Activated CD8-positive, alpha-beta T cell treated with anti-CD3 and anti-CD28 coated beads, Interleukin-2, amount 10 ng/mL, durations not matched to agents 7 days and 5 days (primary cell): ENCODE measurements at regions not wholly inside any gene's neighbourhood (a gene's known extent, or its start where the extent isn't known, plus 50 kb on each side); places are given as distances from the start of the nearest gene placed in this dataset.

Source experiments
- ATAC-seq: fragments of 150-1000 bp; cut with Tn5 transposase; one replicate; pipeline ENCODE4 v1.10.0; 2021; ENCODE audit warnings: moderate library complexity
- CTCF ChIA-PET: fragments of 350-600 bp; sonication (Branson Sonifier 250); formaldehyde crosslinking; loops from one replicate; lab custom pipeline; 2021; ENCODE audit warnings: antibody characterized with exemption; lab: Charles Lee
- POLR2A ChIA-PET: fragments of 350-600 bp; sonication (Branson Sonifier 250); formaldehyde crosslinking; loops from one replicate; lab custom pipeline; 2021; ENCODE audit warnings: antibody characterized with exemption; lab: Charles Lee
- DNase-seq: peaks from one replicate; pipeline ENCODE4 v3.0.0-alpha.2; 2020
- H3K27ac Mint-ChIP-seq: one replicate; pipeline ENCODE4 v1.8.0; 2021; ENCODE audit warnings: mild to moderate bottlenecking, mixed read lengths
- H3K27me3 Mint-ChIP-seq: one replicate; pipeline ENCODE4 v1.8.0; 2021; ENCODE audit warnings: low read depth, mixed read lengths
- H3K36me3 Mint-ChIP-seq: one replicate; pipeline ENCODE4 v1.8.0; 2021; ENCODE audit warnings: low read depth, mixed read lengths
- H3K4me1 Mint-ChIP-seq: one replicate; pipeline ENCODE4 v1.8.0; 2021; ENCODE audit warnings: low read depth, mixed read lengths
- H3K4me3 Mint-ChIP-seq: one replicate; pipeline ENCODE4 v1.8.0; 2021; ENCODE audit warnings: mild to moderate bottlenecking, mixed read lengths
- H3K9me3 Mint-ChIP-seq: one replicate; pipeline ENCODE4 v1.8.0; 2022; ENCODE audit warnings: mixed read lengths; ENCODE audit not compliant: insufficient read depth

DNA sequence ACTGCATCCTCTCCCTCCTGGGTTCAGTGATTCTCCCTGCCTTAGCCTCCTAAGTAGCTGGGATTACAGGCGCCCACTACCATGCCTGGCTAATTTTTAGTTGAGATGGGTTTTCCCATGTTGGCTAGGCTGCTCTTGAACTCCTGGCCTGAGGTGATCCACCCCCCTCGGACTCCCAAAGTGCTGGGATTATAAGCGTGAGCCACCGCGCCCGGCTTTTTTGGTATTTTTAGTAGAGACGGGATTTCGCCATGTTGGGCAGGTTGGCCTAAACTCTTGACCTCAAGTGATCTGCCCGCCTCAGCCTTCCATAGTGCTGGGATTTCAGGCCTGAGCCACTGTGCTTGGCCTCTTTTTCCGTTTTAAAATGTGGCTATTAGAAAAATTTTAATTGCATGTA, 343.8 kb upstream of the RBFOX1 start:
- no peaks in the 10 kb centered on the region for H3K36me3 Mint-ChIP-seq
- H3K4me1 Mint-ChIP-seq = no peaks in the 10 kb centered on the region
- no peaks in the 10 kb centered on the region for H3K27me3 Mint-ChIP-seq
- ChIA-PET POLR2A (no interaction called here), CTCF (no interaction called here)
- no peak overlapping the region for H3K4me3 Mint-ChIP-seq
- peaks cover 14% of the 10 kb centered on the region for H3K9me3 Mint-ChIP-seq
- no peak overlapping the region for H3K27ac Mint-ChIP-seq
- no peak for DNase-seq
- no peak for ATAC-seq

DNA sequence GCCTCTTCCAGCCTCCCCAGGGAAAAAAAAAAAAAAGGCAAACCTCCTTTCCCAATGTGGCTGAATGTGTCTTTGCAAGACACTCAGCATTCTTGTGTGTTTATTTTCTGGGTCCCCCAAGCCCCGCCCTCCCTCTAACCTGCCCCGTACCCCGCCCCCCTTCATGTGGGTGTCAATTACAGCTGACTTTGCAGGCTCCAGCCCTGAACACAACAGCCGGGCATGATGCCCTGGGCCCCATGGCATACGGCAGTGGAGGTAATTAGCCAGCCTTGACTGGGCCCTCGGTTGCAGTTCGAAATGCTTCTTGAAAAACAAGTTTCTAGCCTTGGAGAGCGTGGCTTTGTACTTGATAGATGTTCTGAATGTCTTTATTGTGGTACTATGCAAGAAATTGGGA, 354.7 kb upstream of the RBFOX1 start:
- Mint-ChIP-seq H3K27me3 (no peaks in the 10 kb centered on the region), H3K4me3 (no peak overlapping the region), H3K9me3 (peaks cover 4% of the 10 kb centered on the region), H3K27ac (no peak overlapping the region), H3K4me1 (no peaks in the 10 kb centered on the region), H3K36me3 (no peaks in the 10 kb centered on the region)
- no peak for DNase-seq
- no peak for ATAC-seq
- ChIA-PET CTCF (no interaction called here), POLR2A (no interaction called here)

DNA sequence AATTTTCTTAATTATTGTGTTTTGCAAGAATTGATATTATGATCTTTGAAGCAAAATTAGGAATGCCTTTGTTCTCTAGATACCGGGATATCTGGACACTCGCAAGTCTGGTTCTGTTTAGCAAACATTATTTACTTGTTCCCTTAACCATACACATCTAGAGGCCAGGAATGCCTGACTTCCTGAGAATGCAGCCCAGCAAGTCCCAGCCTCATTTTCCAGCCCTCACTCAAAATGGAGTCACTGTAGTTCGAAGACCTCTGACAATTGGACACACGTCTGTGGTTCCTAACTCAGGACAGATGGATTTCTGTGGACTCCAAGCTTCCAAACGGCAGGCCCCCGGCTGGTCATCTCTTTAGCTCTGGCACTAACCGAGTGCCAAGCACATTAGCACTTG, 355.4 kb upstream of the RBFOX1 start:
- Mint-ChIP-seq H3K27me3 (no peaks in the 10 kb centered on the region), H3K36me3 (no peaks in the 10 kb centered on the region), H3K27ac (no peak overlapping the region), H3K9me3 (peaks cover 4% of the 10 kb centered on the region), H3K4me3 (no peak overlapping the region), H3K4me1 (no peaks in the 10 kb centered on the region)
- no peak for DNase-seq
- POLR2A ChIA-PET = no interaction called here
- no peak for ATAC-seq
- CTCF ChIA-PET = no interaction called here

DNA sequence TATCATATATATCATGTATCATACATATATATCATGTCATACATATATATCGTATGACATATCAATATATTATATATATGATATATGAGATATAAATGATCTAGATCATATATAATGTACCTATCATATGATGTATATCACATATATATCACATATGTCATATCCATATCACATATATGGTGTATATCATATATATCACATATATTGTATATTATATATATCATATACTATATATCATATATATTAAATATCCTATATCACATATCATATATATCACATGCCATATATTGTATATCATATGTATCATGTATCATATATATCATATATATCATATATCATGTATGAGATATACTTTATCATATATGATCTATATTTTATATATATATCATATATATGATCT, 355.9 kb upstream of the RBFOX1 start:
- no peaks in the 10 kb centered on the region for H3K36me3 Mint-ChIP-seq
- H3K27me3 Mint-ChIP-seq = no peaks in the 10 kb centered on the region
- H3K9me3 Mint-ChIP-seq = no peaks in the 10 kb centered on the region
- no peaks in the 10 kb centered on the region for H3K4me1 Mint-ChIP-seq
- no peak for ATAC-seq
- CTCF ChIA-PET = no interaction called here
- H3K27ac Mint-ChIP-seq = no peak overlapping the region
- POLR2A ChIA-PET = no interaction called here
- DNase-seq = no peak
- no peak overlapping the region for H3K4me3 Mint-ChIP-seq

DNA sequence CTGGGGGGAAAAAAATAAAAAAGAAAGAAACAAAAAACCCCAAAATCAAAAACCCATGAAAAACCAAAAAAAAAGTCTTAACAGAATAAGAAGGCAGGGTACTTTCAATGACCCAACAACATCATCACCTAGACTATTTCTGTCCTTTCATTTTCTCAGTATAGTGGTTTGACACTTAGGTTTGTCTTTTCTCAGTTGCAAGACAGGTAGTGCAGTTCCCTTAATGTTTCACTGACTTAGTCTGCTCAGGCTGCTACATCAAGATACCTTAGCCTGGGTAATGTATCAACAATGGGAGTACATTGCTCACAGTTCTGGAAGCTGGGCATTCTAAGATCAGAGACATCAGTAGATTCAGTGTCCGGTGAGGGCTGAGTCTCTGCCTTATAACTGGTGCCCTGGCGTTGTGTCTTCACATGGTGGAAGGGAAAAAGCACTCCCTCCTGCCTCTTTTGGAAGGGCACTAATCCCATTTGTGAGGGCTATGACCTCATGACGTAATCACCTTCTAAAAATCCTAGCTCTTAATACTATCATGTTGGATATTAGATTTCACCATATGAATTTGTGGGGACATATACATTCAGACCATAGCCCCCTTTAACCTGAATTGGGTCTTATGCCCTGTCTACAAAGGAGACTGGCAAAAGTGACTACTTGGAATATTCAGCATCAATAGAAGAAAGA, 362.3 kb upstream of the RBFOX1 start:
- no peak for DNase-seq
- no peak for ATAC-seq
- CTCF ChIA-PET = no interaction called here
- H3K9me3 Mint-ChIP-seq = no peaks in the 10 kb centered on the region
- no peak overlapping the region for H3K4me3 Mint-ChIP-seq
- H3K36me3 Mint-ChIP-seq = no peaks in the 10 kb centered on the region
- no peaks in the 10 kb centered on the region for H3K4me1 Mint-ChIP-seq
- H3K27me3 Mint-ChIP-seq = no peaks in the 10 kb centered on the region
- H3K27ac Mint-ChIP-seq = no peak overlapping the region
- POLR2A ChIA-PET = no interaction called here

DNA sequence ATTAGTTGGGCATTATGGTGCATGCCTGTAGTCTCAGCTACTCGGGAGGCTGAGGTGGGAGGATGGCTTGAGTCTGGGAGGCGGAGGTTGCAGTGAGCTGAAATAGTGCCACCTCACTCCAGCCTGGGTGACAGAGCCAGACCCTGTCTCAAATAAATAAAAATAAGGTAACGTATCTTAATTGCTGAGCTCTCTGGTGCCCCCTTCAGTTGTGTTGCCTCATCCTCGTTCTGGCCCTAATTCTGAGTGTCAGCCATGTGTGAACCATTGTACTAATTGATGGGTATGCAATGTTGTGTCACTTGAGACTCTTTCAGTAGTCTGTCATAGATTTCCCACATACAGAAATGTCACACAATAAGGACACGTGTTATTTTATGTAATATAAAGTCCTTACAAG, 363.1 kb upstream of the RBFOX1 start:
- H3K9me3 Mint-ChIP-seq = no peaks in the 10 kb centered on the region
- H3K27me3 Mint-ChIP-seq = no peaks in the 10 kb centered on the region
- no peaks in the 10 kb centered on the region for H3K36me3 Mint-ChIP-seq
- no peak overlapping the region for H3K27ac Mint-ChIP-seq
- ChIA-PET POLR2A (no interaction called here), CTCF (no interaction called here)
- H3K4me1 Mint-ChIP-seq = no peaks in the 10 kb centered on the region
- DNase-seq (no peak), ATAC-seq (no peak)
- no peak overlapping the region for H3K4me3 Mint-ChIP-seq

DNA sequence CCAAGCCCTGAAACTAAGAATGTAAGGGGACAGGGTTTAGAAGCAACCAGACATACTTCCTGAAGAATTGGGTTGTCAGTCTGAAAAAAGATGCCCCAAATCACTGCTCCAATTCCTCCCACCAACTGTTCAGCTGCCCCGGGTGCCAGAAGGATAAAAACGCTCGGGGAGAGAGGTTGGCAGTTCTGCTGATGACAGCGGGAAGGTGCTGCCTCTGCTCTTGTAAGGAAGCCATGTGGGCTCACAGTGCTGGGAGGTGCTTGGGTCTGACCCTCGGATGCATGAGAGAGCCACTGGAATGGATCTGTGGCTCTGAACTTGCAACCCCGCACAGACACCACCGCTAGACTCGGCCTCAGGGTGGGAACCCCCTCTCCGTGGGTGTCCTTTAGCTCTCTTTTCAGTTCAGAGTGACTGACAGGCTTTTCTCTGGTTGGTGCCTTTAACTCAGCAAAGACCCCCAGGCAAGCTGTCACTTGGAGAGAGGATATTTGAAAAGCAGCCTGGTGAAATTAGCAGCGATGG, 364.8 kb upstream of the RBFOX1 start:
- H3K4me3 Mint-ChIP-seq = no peak overlapping the region
- H3K27ac Mint-ChIP-seq = no peak overlapping the region
- no peaks in the 10 kb centered on the region for H3K4me1 Mint-ChIP-seq
- ChIA-PET CTCF (no interaction called here), POLR2A (no interaction called here)
- no peaks in the 10 kb centered on the region for H3K36me3 Mint-ChIP-seq
- no peak for ATAC-seq
- H3K27me3 Mint-ChIP-seq = no peaks in the 10 kb centered on the region
- H3K9me3 Mint-ChIP-seq = no peaks in the 10 kb centered on the region
- no peak for DNase-seq

DNA sequence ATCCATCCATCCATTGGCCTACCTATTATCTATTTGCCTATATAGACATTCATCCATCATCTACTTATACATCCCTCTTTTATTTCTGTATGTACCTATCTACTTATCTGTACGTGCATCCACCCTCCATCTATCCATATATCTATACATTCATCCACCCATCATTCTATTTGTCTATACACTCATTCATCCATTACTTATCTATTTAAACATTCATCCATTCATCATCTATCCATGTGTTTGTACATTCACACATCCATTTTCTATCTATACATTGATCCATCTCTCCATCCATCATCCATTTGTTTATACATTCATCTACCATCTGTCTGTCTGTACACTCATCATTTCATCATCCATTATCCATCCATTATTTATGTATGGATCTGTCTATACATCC, 365.7 kb upstream of the RBFOX1 start:
- Mint-ChIP-seq H3K27me3 (no peaks in the 10 kb centered on the region), H3K9me3 (no peaks in the 10 kb centered on the region), H3K4me3 (no peak overlapping the region), H3K36me3 (no peaks in the 10 kb centered on the region), H3K4me1 (no peaks in the 10 kb centered on the region), H3K27ac (no peak overlapping the region)
- ChIA-PET POLR2A (no interaction called here), CTCF (no interaction called here)
- ATAC-seq = no peak
- DNase-seq = no peak

DNA sequence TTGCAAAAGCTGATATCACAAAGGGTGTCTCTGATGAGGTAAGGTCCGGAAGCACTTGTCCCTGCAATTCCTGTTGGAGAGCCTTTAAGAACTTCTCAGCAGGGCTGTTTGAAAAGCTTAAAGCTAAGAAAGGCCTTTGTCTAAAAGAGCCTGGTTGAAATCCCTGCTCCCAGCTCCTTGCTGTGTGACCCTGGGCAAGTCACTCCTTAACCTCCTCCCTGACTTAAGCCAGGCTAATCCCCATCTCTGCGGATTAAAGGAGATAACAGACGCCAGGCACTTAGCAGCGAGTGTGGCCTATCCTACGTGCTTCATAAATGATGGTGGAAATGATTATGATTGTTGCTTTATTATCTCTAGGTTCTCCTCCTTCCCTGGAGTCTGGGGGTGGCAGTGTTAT, 368.0 kb upstream of the RBFOX1 start:
- ChIA-PET CTCF (no interaction called here), POLR2A (no interaction called here)
- Mint-ChIP-seq H3K4me1 (no peaks in the 10 kb centered on the region), H3K4me3 (no peak overlapping the region), H3K27me3 (no peaks in the 10 kb centered on the region), H3K36me3 (no peaks in the 10 kb centered on the region), H3K9me3 (no peaks in the 10 kb centered on the region), H3K27ac (no peak overlapping the region)
- DNase-seq (no peak), ATAC-seq (no peak)

DNA sequence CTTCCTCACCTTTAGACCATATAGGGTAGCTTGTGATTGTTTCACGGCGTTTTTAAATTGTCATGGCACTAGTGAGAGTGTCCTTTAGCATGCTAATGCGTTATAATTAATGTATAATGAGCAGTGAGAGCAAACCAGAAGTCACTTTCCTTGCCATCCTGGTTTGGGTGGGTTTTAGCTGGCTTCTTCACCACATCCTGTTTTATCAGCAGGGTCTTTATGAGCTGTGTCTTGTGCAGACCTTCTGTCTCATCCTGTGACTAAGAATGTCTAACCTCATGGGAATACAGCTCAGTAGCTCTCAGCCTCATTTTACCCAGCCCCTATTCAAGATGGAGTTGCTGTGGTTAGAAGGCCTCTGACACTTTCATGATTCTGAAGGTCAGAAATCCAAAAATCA, 370.9 kb upstream of the RBFOX1 start:
- H3K27ac Mint-ChIP-seq = no peak overlapping the region

DNA sequence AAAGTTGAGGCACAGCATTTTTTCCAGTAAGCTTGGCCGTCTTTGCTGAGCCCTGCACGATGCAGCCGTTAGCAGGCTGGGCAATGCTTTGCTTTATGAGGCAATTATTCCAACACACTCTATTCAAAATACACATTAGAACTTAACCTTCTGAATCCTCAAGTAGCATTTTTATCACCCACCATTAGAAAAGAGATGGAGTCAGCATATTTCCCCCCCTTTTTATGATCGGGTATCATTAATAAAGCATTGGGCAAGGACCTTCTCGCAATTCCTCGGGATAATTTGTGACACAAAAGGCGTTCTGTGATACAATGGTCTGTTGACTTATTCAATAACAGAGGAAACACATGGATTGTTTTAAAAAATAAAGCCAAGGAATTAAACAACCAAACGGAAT, 374.5 kb upstream of the RBFOX1 start:
- CTCF ChIA-PET = no interaction called here
- Mint-ChIP-seq H3K27ac (no peak overlapping the region), H3K4me3 (no peak overlapping the region), H3K4me1 (no peaks in the 10 kb centered on the region), H3K36me3 (no peaks in the 10 kb centered on the region), H3K9me3 (no peaks in the 10 kb centered on the region), H3K27me3 (no peaks in the 10 kb centered on the region)
- ATAC-seq = no peak
- DNase-seq = no peak
- POLR2A ChIA-PET = no interaction called here

More for the DNA sequence above, 370.9 kb upstream of the RBFOX1 start:
- Mint-ChIP-seq H3K4me3 (no peak overlapping the region), H3K27me3 (no peaks in the 10 kb centered on the region), H3K9me3 (no peaks in the 10 kb centered on the region), H3K36me3 (no peaks in the 10 kb centered on the region), H3K4me1 (no peaks in the 10 kb centered on the region)
- ChIA-PET POLR2A (no interaction called here), CTCF (no interaction called here)
- ATAC-seq (no peak), DNase-seq (no peak)

DNA sequence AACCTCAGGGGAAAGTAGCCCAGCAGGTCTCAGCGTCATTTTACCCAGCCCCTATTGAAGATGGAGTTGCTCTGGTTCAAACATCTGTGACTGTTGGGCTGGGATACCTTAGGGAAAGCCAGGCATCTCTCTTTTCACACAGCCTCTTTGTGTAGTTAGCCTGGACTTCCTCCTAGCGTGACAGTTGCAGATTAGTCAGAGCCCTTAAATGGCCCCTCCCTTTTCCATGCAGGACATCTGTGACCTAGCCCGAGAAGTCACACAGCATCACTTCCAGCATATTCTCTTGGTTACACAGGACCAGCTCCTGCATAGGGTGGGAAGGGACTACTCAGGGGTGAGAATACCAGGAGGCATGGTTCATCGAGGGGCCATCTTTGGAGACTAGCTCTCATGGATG, 375.0 kb upstream of the RBFOX1 start:
- H3K9me3 Mint-ChIP-seq = peaks cover 3% of the 10 kb centered on the region
- H3K4me3 Mint-ChIP-seq = no peak overlapping the region
- no peak for ATAC-seq
- no peaks in the 10 kb centered on the region for H3K4me1 Mint-ChIP-seq
- H3K36me3 Mint-ChIP-seq = no peaks in the 10 kb centered on the region
- no peaks in the 10 kb centered on the region for H3K27me3 Mint-ChIP-seq
- no peak overlapping the region for H3K27ac Mint-ChIP-seq
- POLR2A ChIA-PET = no interaction called here
- CTCF ChIA-PET = no interaction called here
- DNase-seq = no peak

DNA sequence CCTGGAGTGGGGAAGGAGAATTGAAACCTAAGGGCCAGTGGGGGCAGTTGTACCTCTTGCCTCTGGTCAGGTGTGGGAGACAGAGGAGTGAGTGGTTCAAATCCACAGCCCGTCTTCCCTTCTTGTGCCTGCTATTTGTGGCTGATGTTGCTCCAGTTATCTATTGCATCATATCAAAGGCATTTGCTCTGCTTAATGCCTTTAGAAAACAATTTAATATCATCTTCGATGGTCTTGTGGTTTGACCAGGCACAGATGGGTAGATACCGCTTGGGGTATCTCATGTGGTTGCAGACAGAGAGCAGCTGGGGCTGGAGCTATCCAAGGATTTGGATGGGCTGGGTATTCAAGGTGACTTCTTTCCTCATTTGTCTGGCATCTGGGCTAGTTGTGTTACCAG, 376.1 kb upstream of the RBFOX1 start:
- ATAC-seq = no peak
- Mint-ChIP-seq H3K27me3 (no peaks in the 10 kb centered on the region), H3K36me3 (no peaks in the 10 kb centered on the region)

More for the DNA sequence above, 376.1 kb upstream of the RBFOX1 start:
- Mint-ChIP-seq H3K9me3 (peaks cover 3% of the 10 kb centered on the region), H3K4me3 (no peak overlapping the region), H3K27ac (no peak overlapping the region), H3K4me1 (no peaks in the 10 kb centered on the region)
- DNase-seq = no peak
- ChIA-PET CTCF (no interaction called here), POLR2A (no interaction called here)
